ENCODE measurements at regions not wholly inside any gene's neighbourhood (a gene's known extent, or its start where the extent isn't known, plus 50 kb on each side); places are given as distances from the start of the nearest gene placed in this dataset.

DNA sequence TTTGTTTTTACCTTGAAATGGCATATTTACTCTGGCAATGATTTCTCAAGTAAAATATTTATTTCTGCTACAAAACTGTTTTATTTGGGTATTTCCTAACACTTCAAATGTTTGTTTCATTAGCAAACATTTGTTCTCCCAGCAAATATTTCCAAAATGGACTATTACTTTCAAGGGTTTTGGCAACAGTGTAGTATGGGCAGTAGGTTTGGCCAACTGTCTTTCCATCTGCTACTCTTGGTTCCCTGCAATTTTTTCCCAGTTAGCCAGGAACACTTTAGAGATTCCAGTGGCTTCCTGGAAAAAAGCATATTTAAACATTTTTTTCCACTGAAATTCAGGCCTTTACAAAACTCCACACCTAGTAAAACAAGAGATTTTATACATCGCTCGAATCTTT, 466.6 kb downstream of the SLITRK6 start (continued):
- TF ChIP-seq ZNF462 (CRISPR knock-in tag; IDR thresholded peaks at IDR 0.05) (no peak), POLR2AphosphoS5 (IDR thresholded peaks at IDR 0.05; ENCODE audit: low read depth) (no peak), NANOG (IDR thresholded peaks at IDR 0.05; ENCODE audit: borderline replicate concordance) (no peak)

DNA sequence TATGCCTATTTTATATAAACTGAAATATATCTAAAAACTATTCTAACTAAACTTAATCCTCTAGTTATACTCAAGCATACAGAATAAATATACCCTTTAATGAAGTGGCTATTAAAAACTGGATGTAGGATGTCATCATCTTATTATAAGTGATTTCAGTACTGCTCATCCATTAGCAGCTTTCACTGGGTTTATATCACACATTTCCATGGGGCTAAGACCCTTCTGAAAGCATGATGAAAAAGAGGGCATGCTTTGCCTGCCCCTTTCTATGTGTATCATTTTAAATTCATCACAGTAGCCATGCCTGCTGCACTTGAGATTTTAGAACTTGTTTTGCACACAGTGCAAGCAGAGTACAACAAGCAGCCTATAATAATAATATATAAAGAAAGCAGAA, 477.5 kb downstream of the SLITRK6 start:
- Mint-ChIP-seq H3K4me3 (no peak overlapping the region), H3K9me3 (no peaks in the 10 kb centered on the region), H3K4me1 (no peaks in the 10 kb centered on the region), H3K27ac (no peak overlapping the region), H3K27me3 (ENCODE audit: insufficient read depth, low read depth, poor library complexity) (no peaks in the 10 kb centered on the region), H3K36me3 (ENCODE audit: low read depth) (no peaks in the 10 kb centered on the region)
- TF ChIP-seq ZNF462 (CRISPR knock-in tag; IDR thresholded peaks at IDR 0.05) (no peak), EZH2 (IDR thresholded peaks at IDR 0.05; ENCODE audit: low read depth, unreplicated experiment) (no peak)
- Histone ChIP-seq H3K79me2 (replicated peaks; ENCODE audit: insufficient read depth) (no peaks in the 10 kb centered on the region), H3F3A (replicated peaks; ENCODE audit: low read depth) (no peaks in the 10 kb centered on the region), H2AFZ (no peak overlapping the region), H3K27me3 (ENCODE audit: insufficient read depth) (no peaks in the 10 kb centered on the region), H3K4me3 (no peak overlapping the region), H3K4me1 (ENCODE audit: insufficient read depth) (no peaks in the 10 kb centered on the region), H3K4me2 (no peak overlapping the region), H3K27ac (ENCODE audit: low read depth) (no peak overlapping the region), H4K20me1 (replicated peaks; ENCODE audit: insufficient read depth) (no peaks in the 10 kb centered on the region), H3K36me3 (ENCODE audit: insufficient read depth) (no peaks in the 10 kb centered on the region), H3K9me2 (ENCODE audit: insufficient read depth) (no peaks in the 10 kb centered on the region)
- ATAC-seq (no peak), DNase-seq (ENCODE audit: low spot score) (no peak)
